HG02973 (cell line): ENCODE measurements at regions not wholly inside any gene's neighbourhood (a gene's known extent, or its start where the extent isn't known, plus 50 kb on each side); places are given as distances from the start of the nearest gene placed in this dataset.
"Not testable (repeated sequence)": the region's sequence is repeated elsewhere in the genome, so short reads cannot be mapped to it uniquely, and the experiment has no call there.

Source experiments
- ATAC-seq: cut with Tn5 transposase; IDR thresholded peaks from one replicate; pipeline ENCODE4 v1.9.1; 2021; ENCODE audit warnings: moderate library complexity; ENCODE audit not compliant: unreplicated experiment

GRCh38 chr1:4210043-4210442 lies 310.0 kb upstream of the C1orf174 start:
- ATAC-seq = no peak

GRCh38 chr1:4212796-4213195 lies 312.7 kb upstream of the C1orf174 start:
- ATAC-seq = no peak

- ATAC-seq = no peak
Observed at GRCh38 chr1:4213366-4213973, 313.4 kb upstream of the C1orf174 start.

- ATAC-seq = no peak
Observed at GRCh38 chr1:4214826-4215225, 314.8 kb upstream of the C1orf174 start.

GRCh38 chr1:4215391-4215790 lies 315.3 kb upstream of the C1orf174 start:
- no peak for ATAC-seq

- ATAC-seq = no peak
Observed at GRCh38 chr1:4216231-4216630, 316.2 kb upstream of the C1orf174 start.

GRCh38 chr1:4218619-4219018 lies 318.5 kb upstream of the C1orf174 start:
- no peak for ATAC-seq

GRCh38 chr1:4219111-4219510 lies 319.0 kb upstream of the C1orf174 start:
- no peak for ATAC-seq

GRCh38 chr1:4219826-4220225 lies 319.8 kb upstream of the C1orf174 start:
- ATAC-seq = no peak

GRCh38 chr1:4220362-4220761 lies 320.3 kb upstream of the C1orf174 start:
- ATAC-seq = no peak

GRCh38 chr1:4221107-4221506 lies 321.0 kb upstream of the C1orf174 start:
- no peak for ATAC-seq

GRCh38 chr1:4224684-4225467 lies 324.8 kb upstream of the C1orf174 start:
- no peak for ATAC-seq

- no peak for ATAC-seq
Observed at GRCh38 chr1:4227986-4228385, 327.9 kb upstream of the C1orf174 start.

GRCh38 chr1:4253935-4254334 lies 353.9 kb upstream of the C1orf174 start:
- ATAC-seq = no peak

GRCh38 chr1:4256351-4256750 lies 356.3 kb upstream of the C1orf174 start:
- no peak for ATAC-seq

- not testable (repeated sequence) for ATAC-seq
Observed at GRCh38 chr1:4258146-4258777, 358.2 kb upstream of the C1orf174 start.

GRCh38 chr1:4261327-4261726 lies 361.3 kb upstream of the C1orf174 start:
- no peak for ATAC-seq

- no peak for ATAC-seq
Observed at GRCh38 chr1:4262665-4263064, 362.6 kb upstream of the C1orf174 start.

GRCh38 chr1:4263699-4264098 lies 363.6 kb upstream of the C1orf174 start:
- ATAC-seq = no peak

GRCh38 chr1:4265836-4266235 lies 365.8 kb upstream of the C1orf174 start:
- no peak for ATAC-seq

- ATAC-seq = peak; percentile 87
Observed at GRCh38 chr1:4267381-4268261, 367.5 kb upstream of the C1orf174 start.
